ENCODE measurements at regions not wholly inside any gene's neighbourhood (a gene's known extent, or its start where the extent isn't known, plus 50 kb on each side); places are given as distances from the start of the nearest gene placed in this dataset.
"Not testable (repeated sequence)": the region's sequence is repeated elsewhere in the genome, so short reads cannot be mapped to it uniquely, and the experiment has no call there.

DNA sequence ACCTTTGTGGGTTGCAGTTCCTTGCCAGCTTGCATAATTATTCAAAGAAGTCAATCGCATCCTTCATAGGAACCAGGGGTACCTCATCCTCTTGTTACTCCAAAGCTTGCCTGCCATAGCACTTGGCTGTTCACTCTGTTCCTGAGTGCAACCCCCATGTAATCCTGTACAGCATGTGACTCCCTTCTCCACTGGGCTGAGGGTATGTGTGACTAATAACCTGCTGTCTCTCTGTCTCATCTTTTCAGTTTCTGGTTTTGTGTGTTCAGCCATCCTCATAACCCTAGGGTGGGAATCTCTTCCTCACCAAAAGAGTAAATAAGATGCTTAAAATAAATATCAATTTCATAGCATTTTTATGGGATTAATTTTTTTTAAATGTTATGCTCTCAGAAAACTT, 351.9 kb downstream of the S1PR1 start:
- no peak for DNase-seq

DNA sequence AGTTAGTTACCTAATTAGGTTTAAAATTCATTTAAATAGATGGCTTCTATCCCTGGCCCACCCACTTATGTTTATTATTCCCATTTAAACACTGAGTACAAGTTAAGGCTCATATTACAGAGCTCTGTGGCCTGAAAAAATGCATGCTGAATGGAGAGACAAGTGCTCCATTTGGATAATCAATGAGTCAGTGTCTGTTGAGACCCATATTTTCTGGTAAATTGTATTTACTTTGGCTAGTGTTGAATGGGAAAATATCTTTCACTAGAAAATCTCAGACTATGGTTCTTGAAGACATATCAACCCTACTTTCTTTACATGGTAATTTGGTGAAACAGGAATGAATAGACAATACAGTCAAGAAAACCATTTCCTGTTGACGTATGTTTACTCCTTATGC, 356.0 kb downstream of the S1PR1 start:
- no peak for DNase-seq

DNA sequence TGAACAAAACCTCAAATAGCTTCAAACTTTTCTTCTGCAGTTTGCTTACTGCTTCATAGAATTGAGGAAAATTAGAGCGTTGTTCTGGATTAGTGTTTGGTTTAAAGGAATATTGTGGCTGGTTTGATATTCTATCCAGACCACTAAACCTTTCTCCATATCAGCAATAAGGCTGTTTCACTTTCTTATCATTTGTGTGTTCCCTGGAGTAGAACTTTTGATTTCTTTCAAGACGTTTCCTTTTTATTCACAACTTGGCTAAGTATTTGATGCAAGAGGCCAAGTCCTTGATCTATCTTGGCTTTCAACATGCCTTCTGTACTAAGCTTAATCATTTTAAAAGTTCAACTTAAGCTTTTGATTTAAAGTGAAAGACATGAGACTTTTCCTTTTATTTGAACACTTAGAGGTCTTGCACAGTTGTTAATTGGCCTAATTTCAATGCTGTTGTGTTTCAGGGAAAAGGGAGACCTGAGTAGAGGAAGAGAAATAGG, 359.1 kb downstream of the S1PR1 start:
- no peak for DNase-seq

DNA sequence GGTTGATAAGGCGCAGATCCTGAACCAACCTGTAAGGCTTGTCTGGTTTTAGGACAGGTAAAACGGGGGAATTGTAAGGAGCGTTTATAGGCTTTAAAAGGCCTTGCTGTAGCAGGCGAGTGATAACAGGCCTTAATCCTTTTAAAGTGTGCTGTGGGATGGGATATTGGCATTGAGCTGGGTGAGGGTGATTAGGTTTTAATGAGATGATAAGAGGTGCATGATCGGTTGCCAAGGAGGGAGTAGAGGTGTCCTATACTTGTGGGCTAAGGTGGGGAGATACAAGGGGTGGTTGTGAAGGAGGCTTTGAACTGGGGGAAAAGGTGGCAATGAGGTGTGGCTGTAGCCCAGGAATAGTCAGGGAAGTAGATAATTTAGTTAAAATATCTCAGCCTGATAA, 363.8 kb downstream of the S1PR1 start:
- not testable (repeated sequence) for DNase-seq

DNA sequence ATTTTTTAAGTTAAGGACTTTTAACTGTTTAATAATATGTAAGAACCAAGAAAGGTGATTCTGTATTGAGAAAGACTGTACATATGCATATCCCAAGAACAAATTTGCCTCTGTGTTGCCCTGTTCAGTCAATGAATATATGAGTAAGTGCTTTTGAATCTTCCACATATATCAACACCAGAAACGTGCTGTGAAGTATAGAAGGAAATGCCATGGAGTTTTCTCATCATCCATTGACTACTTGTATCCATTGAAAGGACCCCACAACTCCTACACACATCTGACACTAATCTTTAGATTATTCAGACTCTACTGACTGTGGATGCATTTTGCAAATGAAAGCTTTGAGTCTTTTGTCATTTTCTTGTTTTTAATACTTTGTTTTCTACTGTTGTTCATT, 366.9 kb downstream of the S1PR1 start:
- no peak for DNase-seq

DNA sequence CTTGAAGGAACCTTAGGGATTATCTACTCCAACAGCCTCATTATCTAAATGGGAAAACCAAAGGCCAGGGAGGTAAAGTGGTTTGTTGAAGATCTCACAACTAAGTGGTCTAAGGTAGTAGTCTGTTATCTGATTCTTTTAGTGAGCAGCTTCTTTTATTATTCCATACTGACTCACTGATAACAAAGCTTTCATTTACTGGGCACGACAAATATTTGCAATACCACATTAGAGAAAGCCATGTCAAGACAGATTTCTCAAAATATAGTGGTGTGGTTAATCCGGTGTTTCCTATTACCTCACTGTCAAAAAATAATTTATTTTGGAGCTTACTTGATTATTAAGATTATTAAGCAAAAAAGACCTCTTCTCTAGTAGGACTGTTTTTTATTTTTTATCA, 369.1 kb downstream of the S1PR1 start:
- no peak for DNase-seq

DNA sequence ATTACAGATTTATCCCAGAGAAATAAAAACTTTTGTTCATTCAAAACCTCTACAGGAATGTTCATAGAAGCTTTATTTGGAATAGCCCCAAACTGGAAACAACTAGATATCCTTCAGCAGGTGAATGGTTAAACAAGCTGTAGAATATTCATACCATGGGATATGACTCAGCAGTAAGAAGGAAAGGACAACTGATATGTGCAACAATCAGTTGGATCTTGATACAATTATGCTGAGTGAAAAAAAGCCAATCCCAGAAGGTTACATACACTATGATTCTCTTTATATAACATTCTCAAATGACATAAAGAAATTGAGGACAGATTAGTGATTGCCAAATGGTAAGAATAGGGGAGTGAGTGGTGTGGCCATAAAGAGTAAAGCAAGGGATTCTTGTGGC, 376.7 kb downstream of the S1PR1 start:
- no peak for DNase-seq

DNA sequence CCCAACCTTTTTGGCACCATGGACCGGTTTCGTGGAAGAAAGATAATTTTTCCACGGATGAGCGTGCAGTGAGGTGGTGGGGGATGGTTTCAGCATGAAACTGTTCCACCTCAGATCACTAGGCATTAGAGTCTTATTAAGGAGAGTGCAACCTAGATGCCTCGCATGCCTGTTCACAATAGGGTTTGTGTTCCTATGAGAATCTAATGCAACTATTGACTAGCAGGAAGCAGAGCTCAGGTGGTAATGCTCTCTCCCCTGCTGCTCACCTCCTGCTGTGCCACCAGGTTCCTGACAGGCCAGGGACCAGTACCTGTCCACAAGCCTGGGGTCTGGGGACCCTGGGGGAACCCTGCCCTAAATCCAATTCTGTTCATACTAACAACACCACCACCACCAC, 377.8 kb downstream of the OLFM3 start:
- no peak for DNase-seq

DNA sequence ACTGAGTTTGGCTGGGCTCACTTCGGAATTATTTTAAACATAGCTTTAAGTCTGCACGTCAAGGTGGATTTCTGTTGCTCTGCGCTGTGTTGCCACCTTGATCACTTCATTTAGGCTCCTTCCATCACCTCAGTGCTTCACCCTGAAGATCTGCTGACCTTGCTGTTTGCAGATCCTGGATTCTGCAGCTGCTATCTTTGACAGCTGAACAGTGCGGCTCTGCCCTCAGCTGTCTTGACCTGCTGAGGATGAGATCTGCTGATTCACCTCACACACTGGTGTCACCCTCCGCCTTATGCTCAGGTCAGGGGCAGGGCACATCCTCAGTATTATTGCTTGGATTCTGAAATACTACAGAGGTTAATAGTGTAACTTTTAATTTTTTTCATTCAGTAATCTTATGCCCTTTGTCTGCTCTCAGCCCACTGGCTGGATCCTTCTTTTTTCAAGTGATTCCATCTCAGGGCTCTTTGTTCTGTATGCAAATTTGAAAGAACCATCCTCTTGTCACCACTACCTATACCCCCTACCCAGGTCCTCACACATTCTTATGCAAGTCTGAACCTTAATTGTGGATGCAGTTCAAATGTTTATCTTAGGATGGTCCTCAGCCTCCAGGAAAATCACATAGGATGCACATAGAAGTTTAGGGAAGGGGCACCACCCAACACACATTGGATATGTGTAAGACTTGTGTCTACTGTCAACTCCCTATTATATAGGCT, 364.0 kb downstream of the OLFM3 start:
- no peak for DNase-seq

DNA sequence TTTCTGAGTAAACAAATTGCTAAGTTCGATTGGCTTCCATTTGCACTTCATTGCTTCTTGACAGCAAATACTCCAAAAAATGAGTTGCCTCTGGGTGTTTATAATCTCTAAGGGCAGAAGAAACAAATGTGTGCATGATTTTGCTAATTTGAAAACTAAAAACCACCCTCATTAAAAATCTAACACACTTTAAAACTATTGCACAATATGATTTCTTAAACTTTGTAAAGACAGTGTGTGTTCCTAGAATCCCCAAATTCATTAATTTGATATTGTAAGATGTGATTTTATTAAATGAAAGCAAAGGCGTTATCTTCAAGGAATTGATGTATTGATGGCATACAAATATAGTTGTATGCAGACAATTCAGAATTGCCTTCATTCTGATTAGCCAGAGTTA, 350.9 kb downstream of the OLFM3 start:
- no peak for DNase-seq

DNA sequence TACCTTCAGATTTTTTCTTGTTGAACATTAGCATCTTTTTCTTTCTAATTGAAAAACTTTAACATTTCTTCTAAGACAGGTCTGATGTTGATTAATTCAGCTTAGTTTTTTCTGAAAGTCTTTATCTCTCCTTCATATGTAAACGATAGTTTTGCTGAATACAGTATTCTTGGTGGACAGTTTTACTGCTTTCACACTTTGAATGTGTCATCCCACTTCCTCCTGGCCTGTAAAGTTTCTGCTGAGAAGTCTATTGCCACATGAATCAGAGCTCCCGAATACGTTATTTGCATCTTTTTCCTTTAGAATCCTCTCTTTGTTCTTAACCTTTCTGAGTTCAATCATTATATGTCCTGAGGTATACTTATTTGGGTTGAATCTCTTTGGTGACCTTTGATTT, 344.2 kb downstream of the OLFM3 start:
- DNase-seq, result no peak

DNA sequence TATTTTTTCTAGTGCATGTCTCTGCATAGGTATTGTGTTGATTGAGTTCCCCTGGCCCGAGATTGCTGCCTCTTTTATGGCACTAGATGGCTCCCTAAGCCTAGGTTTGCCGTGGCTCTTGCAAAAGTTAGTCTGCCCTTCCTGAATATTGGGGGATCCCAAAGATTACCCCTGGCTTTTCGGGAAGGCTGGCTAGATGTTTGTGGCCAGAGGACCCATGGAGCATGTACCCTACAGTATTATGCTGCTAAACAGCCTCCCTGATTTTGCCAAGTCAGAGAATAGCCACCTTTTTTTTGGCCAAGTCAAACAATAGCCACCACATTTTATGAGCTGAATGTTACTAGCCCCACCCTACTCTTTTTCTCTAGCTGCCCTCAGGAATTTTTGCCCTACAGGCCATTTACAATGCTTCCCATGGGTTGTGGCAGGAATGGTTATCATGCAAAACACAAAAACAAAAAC, 343.2 kb downstream of the OLFM3 start:
- DNase-seq, result no peak

DNA sequence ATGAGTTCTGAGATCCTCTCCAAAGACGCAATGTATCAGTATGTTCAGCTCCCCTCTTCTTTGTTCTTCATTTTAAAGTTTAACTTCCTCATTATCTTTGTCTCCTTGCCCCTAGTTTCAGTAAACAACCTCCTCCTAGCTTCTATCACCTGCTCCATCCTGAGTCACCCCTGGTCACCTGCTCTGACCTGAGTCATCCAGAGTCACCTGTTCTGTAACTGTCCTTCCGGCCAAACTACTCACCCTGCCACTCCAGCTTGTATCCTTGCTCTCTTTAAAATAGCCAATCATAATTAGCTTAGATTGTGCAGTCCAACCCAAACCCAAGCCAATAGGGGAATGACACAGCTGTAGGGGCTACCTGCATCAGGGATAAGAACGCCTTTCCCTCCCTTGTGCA, 332.0 kb downstream of the OLFM3 start:
- DNase-seq, result no peak

DNA sequence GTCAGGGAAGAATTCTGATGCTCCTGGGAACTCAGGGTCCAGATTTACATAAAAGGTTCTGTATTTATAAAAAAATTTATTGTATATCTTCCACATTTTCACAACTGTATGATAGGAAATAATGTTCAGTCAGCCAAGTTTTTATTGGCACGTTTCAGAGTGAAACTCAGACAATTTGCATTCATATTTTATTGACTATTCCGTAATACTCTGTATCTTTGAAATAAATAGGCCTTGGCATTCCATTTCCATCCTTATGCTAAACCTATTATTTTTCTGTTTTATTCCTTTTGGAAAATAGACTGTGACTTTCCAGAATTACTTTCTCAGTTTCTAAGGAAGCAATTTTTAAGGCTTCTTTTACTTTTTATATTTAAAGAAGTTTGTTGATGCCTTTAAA, 329.0 kb downstream of the OLFM3 start:
- no peak for DNase-seq

DNA sequence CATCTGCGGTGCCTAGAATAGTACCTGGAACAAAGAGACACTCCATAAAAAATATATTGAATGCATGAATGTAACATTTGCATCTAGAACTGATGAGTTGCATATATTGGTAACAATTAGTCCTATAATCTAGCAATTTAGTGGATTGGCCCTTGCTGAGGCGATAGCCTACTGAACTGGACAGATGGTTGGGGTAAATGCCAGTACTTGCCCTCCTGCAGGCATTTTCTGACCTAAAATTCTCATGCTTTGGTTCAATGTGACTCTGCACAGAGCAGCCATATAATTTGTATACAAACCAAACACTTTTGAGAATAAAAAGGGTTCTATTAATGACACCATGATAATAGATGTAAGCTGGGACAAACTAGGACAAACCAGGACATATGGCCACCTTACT, 313.6 kb downstream of the OLFM3 start:
- DNase-seq, result no peak

DNA sequence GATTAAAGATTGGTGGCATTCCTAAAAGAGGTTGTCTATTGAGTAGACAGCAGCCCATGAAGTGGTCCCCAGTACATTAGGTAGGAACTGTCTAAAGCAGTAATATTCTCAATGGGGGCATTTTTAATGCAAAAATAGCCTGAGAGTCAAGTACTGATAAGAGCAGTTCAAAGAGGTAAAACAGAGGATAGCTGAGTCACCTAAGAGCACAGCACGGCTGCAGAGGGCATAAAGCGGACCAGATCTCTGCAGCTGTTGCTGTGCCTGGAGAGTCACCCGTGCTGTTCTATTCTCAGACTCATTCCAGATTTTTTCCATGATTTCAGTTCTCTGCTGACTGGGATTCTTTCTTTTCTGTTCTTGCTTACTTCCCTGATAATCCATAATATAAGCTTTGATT, 313.2 kb downstream of the OLFM3 start:
- DNase-seq, result no peak

DNA sequence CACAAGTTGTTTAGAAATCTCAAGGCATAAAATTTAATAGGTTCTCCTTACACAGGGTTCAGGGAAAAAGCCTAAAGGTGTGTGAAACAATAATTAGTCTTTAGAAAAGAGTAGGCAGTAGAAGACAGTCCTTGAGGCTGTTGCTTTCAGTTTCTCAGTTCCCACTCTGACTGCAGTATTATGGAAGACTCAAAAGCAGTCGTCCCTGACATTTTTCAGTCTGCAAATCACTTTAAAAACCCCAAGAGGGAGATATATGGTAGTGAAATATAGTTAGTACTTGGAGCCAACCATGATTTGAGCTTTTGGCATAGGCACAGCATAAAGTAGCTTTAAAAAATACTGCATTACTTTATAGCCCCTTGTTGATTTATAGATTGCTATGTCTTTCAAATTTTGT, 299.7 kb downstream of the OLFM3 start:
- DNase-seq, result no peak

DNA sequence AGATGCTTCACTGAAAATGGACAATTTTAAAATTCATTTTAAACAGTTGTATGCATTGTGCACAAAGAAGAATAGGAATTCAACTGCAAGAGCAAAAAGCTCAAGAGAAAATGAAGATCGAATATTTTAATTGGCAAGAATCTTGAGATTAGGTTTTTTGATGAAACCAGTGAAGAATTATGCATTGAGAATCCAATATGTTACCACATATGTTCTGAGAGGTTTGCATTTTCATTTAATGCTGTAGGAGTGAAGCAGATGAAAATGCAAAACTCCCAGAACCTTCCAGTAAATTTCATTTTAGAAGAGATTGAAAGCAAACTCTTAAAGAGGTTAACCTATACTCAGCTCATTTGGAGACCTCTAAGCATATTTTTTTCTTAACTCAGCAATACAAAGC, 298.0 kb downstream of the OLFM3 start:
- DNase-seq, result no peak

DNA sequence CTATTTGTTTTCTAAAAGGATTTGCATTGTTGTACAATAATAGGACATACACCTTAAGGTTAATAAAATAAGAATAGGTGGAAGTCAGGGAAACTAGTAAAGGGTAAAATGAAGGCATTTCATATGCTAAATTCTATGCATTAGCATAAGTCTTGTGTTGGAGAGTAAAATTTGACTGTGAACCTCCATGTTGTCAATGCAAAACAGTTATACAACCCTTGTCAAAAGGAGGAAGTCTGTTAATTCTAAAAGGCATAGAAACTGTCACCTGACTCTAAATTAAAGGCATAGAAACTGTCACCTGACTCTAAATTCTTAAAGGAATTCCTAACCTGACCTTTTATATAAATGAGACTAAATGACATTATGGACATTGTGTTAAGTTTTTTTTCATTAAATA, 291.8 kb downstream of the OLFM3 start:
- DNase-seq, result no peak

DNA sequence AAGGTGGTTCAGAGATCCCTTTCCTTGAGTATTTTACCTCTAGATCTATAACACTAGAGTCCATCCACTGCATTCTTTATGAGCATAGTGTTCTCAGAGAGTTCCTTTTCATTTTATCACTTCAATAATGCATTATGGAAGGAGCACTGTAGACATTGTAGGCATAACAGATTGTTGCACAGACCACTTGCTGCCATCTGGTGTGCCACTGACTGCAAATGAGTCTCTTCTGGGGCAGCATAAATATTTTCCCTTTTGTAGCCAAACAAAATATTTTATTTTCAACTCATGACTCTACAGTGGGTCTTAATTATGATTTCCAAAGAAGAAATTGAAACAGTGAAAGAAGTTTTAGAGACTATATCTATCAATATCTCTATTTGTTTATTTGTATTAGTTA, 290.4 kb downstream of the OLFM3 start:
- no peak for DNase-seq

DNA sequence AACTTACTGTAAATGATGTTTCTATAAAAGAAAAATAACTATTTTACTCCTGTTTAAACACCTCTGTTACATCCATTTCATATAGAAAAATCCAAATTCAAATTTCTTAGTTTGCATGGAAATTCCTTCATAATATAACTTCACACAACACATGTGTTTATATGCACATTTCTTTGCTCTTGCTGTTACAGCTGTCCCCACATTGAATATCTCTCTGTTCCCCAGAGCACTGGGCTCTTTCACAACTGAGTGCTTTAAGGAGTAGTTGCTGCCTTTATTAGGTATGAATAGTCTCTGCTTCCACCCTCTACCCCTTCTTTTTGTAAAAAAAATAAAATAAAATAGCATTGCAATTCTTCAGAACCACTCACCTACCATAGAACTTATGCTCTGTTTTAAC, 287.0 kb downstream of the OLFM3 start:
- DNase-seq, result no peak

DNA sequence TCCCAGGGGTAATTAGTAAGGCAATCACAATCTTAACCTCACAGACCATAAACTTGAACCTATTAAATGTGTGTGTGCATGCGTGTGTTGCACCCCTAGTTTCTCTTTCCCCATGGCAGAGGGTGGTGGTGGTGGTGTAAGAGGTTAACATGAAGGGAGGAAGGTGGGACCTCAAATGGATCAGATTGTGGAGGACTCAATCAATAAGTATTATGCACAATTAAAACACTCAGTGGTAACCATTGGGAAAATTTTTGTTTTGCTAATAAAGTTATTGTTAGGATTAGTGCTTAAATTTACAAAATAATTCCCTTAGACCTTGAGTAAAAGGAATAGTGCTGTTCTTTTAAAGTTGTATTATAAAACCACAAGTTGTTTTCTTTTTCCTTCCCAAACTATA, 283.0 kb downstream of the OLFM3 start:
- no peak for DNase-seq

DNA sequence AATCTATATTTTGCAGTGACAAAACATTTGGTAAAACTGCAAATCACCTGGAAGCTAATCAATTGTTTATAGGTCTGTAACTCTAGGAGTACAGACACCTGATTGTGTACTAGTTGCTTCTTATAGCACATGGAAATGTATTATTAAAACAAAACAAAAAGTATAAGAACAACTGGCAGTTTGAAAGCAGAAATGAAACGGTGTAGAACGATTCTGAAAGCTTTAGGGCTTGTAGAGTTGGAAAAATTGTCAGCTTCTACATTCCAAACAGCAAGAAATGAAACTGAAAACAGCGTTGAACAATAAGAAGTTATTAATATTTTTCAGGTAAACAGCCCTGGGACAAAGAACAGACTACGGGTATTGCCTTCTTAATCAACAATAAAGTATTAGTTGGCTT, 273.3 kb downstream of the OLFM3 start:
- DNase-seq, result no peak

DNA sequence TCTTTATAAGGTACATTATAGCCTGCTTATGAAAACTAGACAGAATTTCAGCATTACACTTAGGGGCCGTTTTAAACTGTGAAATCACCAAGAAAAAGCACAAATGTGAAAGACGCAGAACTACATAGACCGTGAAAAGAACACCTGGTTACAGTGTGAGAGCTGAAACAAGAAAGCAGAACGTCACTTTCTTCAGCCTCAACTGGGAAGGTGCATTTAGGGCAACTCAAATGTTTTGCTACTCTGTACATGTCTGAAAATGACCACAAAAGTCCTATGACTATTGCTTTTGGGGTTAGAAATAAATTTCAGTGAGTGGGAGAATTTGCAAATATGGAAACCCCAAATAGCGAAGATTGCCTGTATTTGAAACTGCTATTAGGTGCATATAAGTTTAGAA, 268.7 kb downstream of the OLFM3 start:
- DNase-seq, result no peak

DNA sequence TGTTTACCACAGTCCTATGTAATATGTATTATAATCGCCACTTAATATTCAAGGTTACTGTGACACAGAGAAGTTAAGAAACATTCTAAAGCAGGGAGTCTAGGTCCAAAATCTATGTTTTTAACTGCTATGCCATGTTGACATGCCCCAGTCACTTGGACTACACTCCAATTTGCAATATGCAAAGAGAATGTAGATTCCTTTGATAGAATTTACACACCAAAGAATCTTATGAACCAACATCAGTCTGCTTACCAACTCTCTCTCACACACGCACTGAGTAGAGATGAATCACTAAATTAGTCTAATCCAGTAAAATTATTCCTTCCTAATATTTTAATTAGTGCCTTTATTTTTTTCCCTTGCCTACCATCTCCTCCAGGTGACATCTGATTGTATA, 266.2 kb downstream of the OLFM3 start:
- DNase-seq, result no peak

Data from DMS79 treated with DMSO at 0.1 percent for 48 hours (cell line).